IMR-90 (cell line): ENCODE measurements at regions not wholly inside any gene's neighbourhood (a gene's known extent, or its start where the extent isn't known, plus 50 kb on each side); places are given as distances from the start of the nearest gene placed in this dataset.

Experiments used
- BHLHE40 ChIP-seq: fragments of 150-350 bp; IDR thresholded peaks from 2 replicates; pipeline ENCODE4 v1.6.1; 2016; ENCODE audit warnings: mild to moderate bottlenecking, low read depth, low read length
- CEBPB ChIP-seq: IDR thresholded peaks from 2 replicates; pipeline ENCODE4 v1.6.1; 2012; ENCODE audit warnings: low read depth, low read length, improper control_type of control experiment
- CHD1 ChIP-seq: IDR thresholded peaks from 2 replicates; pipeline ENCODE4 v1.6.1; 2012; ENCODE audit warnings: low read depth, low read length, improper control_type of control experiment
- CTCF ChIP-seq: conservative IDR thresholded peaks from 2 replicates; pipeline ENCODE4 v1.5.1; 2012; ENCODE audit warnings: mild to moderate bottlenecking, low read depth, low read length, improper control_type of control experiment
- MAFK ChIP-seq: IDR thresholded peaks from 2 replicates; pipeline ENCODE4 v1.6.1; 2012; ENCODE audit warnings: low read depth, low read length, improper control_type of control experiment
- MXI1 ChIP-seq: IDR thresholded peaks from 2 replicates; pipeline ENCODE4 v1.6.1; 2012; ENCODE audit warnings: low read depth, mild to moderate bottlenecking, low read length, moderate library complexity, borderline replicate concordance
- NFE2L2 ChIP-seq: fragments of 150-350 bp; IDR thresholded peaks from 2 replicates; pipeline ENCODE4 v1.6.1; 2016; ENCODE audit warnings: low read depth, mild to moderate bottlenecking, low read length
- POLR2A ChIP-seq: IDR thresholded peaks from 2 replicates; pipeline ENCODE4 v1.6.1; 2012; ENCODE audit warnings: mild to moderate bottlenecking, low read depth, low read length
- RAD21 ChIP-seq: IDR thresholded peaks from 2 replicates; pipeline ENCODE4 v1.6.1; 2012; ENCODE audit warnings: low read length, improper control_type of control experiment
- RFX5 ChIP-seq: IDR thresholded peaks from 2 replicates; pipeline ENCODE4 v1.8.0; 2012; ENCODE audit warnings: low read depth, mild to moderate bottlenecking, low read length, moderate library complexity
- USF2 ChIP-seq: fragments of 150-350 bp; IDR thresholded peaks from 2 replicates; pipeline ENCODE4 v1.6.1; 2017; ENCODE audit warnings: mild to moderate bottlenecking, antibody characterized with exemption, low read length, low read depth
- TF ChIP-seq, protein P1 (sequence below): fragments of 150-350 bp; IDR thresholded peaks from 2 replicates; pipeline ENCODE4 v1.6.1; 2016; ENCODE audit warnings: low read depth, mild to moderate bottlenecking, low read length, moderate library complexity, borderline replicate concordance

GRCh38 chr14:84028080-84028604, 1501.8 kb upstream of the FLRT2 start:
- TF ChIP-seq MXI1, result no peak
- no peak for TF ChIP-seq RAD21
- TF ChIP-seq POLR2A, result no peak
- no peak for TF ChIP-seq USF2
- TF ChIP-seq CTCF, result no peak
- no peak for TF ChIP-seq BHLHE40
- no peak for TF ChIP-seq CEBPB
- TF ChIP-seq CHD1, result no peak
- TF ChIP-seq, protein P1, sequence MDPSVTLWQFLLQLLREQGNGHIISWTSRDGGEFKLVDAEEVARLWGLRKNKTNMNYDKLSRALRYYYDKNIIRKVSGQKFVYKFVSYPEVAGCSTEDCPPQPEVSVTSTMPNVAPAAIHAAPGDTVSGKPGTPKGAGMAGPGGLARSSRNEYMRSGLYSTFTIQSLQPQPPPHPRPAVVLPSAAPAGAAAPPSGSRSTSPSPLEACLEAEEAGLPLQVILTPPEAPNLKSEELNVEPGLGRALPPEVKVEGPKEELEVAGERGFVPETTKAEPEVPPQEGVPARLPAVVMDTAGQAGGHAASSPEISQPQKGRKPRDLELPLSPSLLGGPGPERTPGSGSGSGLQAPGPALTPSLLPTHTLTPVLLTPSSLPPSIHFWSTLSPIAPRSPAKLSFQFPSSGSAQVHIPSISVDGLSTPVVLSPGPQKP, result no peak
- TF ChIP-seq NFE2L2, result no peak
- no peak for TF ChIP-seq RFX5
- no peak for TF ChIP-seq MAFK
